HepG2 (cell line): ENCODE measurements at regions not wholly inside any gene's neighbourhood (a gene's known extent, or its start where the extent isn't known, plus 50 kb on each side); places are given as distances from the start of the nearest gene placed in this dataset.

ENCODE experiments used
- POLR2AphosphoS5 ChIP-seq: IDR thresholded peaks from 2 replicates; pipeline ENCODE4 v1.6.1; 2012; ENCODE audit warnings: low read depth, low read length
- ZNF335 ChIP-seq: sonication (generic); formaldehyde crosslinking; IDR thresholded peaks from 2 replicates; pipeline ENCODE4 v1.4.0; 2020; ENCODE audit warnings: missing genetic modification reagents
- ZNF766 ChIP-seq: sonication (generic); formaldehyde crosslinking; IDR thresholded peaks from 2 replicates; pipeline ENCODE4 v1.5.0; 2020; ENCODE audit warnings: missing genetic modification reagents, borderline replicate concordance
- TF ChIP-seq, protein P1 (sequence below): sonication (generic); formaldehyde crosslinking; IDR thresholded peaks from 2 replicates; pipeline ENCODE4 v1.8.0; 2022; ENCODE audit warnings: mild to moderate bottlenecking, missing genetic modification reagents, moderate library complexity

GRCh38 chr4:46656071-46656470, 253.0 kb downstream of the COX7B2 start:
- TF ChIP-seq ZNF335 (no peak), ZNF766 (CRISPR knock-in tag) (no peak), POLR2AphosphoS5 (no peak)
- TF ChIP-seq, protein P1, sequence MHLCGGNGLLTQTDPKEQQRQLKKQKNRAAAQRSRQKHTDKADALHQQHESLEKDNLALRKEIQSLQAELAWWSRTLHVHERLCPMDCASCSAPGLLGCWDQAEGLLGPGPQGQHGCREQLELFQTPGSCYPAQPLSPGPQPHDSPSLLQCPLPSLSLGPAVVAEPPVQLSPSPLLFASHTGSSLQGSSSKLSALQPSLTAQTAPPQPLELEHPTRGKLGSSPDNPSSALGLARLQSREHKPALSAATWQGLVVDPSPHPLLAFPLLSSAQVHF = no peak
